ENCODE measurements at regions not wholly inside any gene's neighbourhood (a gene's known extent, or its start where the extent isn't known, plus 50 kb on each side); places are given as distances from the start of the nearest gene placed in this dataset.

- no peak overlapping the region for H3K4me3 ChIP-seq (ENCODE audit: control insufficient read depth, low read depth, low read length)
- TF ChIP-seq CTCF (IDR thresholded peaks at IDR 0.05; ENCODE audit: control insufficient read depth, insufficient read depth, low read depth, low read length, missing control alignments) = no peak
These were observed 190.0 kb downstream of the EN1 start for GRCh38 chr2:118657466-118657865.

GRCh38 chr2:118654945-118655344 lies 192.5 kb downstream of the EN1 start:
- H3K4me3 ChIP-seq (ENCODE audit: control insufficient read depth, low read depth, low read length) = no peak overlapping the region
- no peak for TF ChIP-seq CTCF (IDR thresholded peaks at IDR 0.05; ENCODE audit: control insufficient read depth, insufficient read depth, low read depth, low read length, missing control alignments)
- DNase-seq (ENCODE audit: low read depth) = no peak

More at GRCh38 chr2:118657466-118657865, 190.0 kb downstream of the EN1 start:
- no peak for DNase-seq (ENCODE audit: low read depth)

- TF ChIP-seq CTCF (IDR thresholded peaks at IDR 0.05; ENCODE audit: control insufficient read depth, insufficient read depth, low read depth, low read length, missing control alignments) = no peak
- H3K4me3 ChIP-seq (ENCODE audit: control insufficient read depth, low read depth, low read length) = no peak overlapping the region
- no peak for DNase-seq (ENCODE audit: low read depth)
These were observed 197.1 kb downstream of the EN1 start for GRCh38 chr2:118650327-118650726.

- H3K4me3 ChIP-seq (ENCODE audit: control insufficient read depth, low read depth, low read length) = no peak overlapping the region
- no peak for DNase-seq (ENCODE audit: low read depth)
- no peak for TF ChIP-seq CTCF (IDR thresholded peaks at IDR 0.05; ENCODE audit: control insufficient read depth, insufficient read depth, low read depth, low read length, missing control alignments)
These were observed 201.6 kb downstream of the EN1 start for GRCh38 chr2:118645876-118646275.

- no peak overlapping the region for H3K4me3 ChIP-seq (ENCODE audit: control insufficient read depth, low read depth, low read length)
- TF ChIP-seq CTCF (IDR thresholded peaks at IDR 0.05; ENCODE audit: control insufficient read depth, insufficient read depth, low read depth, low read length, missing control alignments) = no peak
- DNase-seq (ENCODE audit: low read depth) = no peak
These were observed 203.3 kb downstream of the EN1 start for GRCh38 chr2:118644190-118644589.

- no peak for TF ChIP-seq CTCF (IDR thresholded peaks at IDR 0.05; ENCODE audit: control insufficient read depth, insufficient read depth, low read depth, low read length, missing control alignments)
- H3K4me3 ChIP-seq (ENCODE audit: control insufficient read depth, low read depth, low read length) = no peak overlapping the region
- no peak for DNase-seq (ENCODE audit: low read depth)
These were observed 204.2 kb downstream of the EN1 start for GRCh38 chr2:118643294-118643693.

- H3K4me3 ChIP-seq (ENCODE audit: control insufficient read depth, low read depth, low read length) = no peak overlapping the region
- no peak for DNase-seq (ENCODE audit: low read depth)
- TF ChIP-seq CTCF (IDR thresholded peaks at IDR 0.05; ENCODE audit: control insufficient read depth, insufficient read depth, low read depth, low read length, missing control alignments) = no peak
These were observed 204.9 kb downstream of the EN1 start for GRCh38 chr2:118642501-118642900.

Measured in AG09309 (cell line).